GM21786 (cell line): ENCODE measurements at regions not wholly inside any gene's neighbourhood (a gene's known extent, or its start where the extent isn't known, plus 50 kb on each side); places are given as distances from the start of the nearest gene placed in this dataset.
A peak's percentile ranks its signal among the peaks of the same experiment; 100 is the strongest.
"Not testable (repeated sequence)": the region's sequence is repeated elsewhere in the genome, so short reads cannot be mapped to it uniquely, and the experiment has no call there.

ENCODE experiments used
- ATAC-seq: cut with Tn5 transposase; IDR thresholded peaks from one replicate; pipeline ENCODE4 v1.9.1; 2021; ENCODE audit not compliant: unreplicated experiment

DNA sequence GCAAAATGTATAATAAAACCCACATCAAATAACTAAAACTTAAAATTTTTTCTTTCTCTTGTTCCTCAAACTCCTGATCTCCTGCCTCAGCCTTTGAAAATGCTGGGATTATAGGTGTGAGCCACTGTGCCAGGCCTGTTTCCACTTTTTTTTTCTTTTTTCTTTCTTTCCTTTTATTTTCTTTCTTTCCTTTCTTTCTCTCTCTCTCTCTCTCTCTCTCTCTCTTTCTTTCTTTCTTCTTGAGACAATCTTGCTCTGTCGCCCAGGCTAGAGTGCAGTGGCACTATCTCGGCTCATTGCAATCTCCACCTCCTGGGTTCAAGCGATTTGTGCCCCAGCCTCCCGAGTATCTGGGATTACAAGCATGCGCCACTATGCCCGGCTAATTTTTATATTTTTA, 164.6 kb downstream of the OR2B2 start:
- no peak for ATAC-seq

DNA sequence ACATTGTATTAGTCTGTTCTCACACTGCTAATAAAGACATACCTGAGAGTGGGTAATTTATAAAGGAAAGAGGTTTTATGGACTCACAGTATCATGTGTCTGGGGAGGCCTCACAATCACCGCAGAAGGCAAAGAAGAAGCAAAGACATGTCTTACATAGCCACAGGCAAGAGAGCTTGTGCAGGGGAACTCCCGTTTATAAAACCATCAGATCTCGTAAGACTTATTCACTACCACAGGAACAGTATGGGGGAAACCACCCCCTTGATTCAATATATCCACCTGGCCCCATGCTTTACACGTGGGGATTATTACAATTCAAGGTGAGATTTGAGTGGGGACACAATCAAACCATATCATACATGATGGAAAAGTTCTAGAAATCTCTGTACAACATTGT, 165.3 kb downstream of the OR2B2 start:
- not testable (repeated sequence) for ATAC-seq

DNA sequence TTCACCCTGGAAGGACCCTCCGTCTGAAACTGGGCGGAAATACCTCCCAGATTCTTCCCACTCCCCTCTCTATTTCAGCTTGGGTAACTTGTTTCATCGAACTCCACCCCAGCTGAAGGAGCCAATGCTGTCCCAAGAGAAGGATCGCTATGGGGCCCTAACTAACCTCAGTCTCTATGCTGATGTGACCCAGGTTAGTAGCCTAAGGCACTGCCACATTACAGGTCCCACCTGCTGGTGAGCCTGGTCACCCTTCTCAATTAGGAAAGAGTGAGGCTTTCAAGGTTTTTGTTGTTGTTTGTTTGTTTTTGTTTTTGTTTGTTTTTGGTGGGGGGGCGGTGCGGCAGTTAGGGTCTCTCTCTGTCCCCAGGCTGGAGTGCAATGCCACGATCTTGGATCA, 168.4 kb downstream of the OR2B2 start:
- no peak for ATAC-seq

DNA sequence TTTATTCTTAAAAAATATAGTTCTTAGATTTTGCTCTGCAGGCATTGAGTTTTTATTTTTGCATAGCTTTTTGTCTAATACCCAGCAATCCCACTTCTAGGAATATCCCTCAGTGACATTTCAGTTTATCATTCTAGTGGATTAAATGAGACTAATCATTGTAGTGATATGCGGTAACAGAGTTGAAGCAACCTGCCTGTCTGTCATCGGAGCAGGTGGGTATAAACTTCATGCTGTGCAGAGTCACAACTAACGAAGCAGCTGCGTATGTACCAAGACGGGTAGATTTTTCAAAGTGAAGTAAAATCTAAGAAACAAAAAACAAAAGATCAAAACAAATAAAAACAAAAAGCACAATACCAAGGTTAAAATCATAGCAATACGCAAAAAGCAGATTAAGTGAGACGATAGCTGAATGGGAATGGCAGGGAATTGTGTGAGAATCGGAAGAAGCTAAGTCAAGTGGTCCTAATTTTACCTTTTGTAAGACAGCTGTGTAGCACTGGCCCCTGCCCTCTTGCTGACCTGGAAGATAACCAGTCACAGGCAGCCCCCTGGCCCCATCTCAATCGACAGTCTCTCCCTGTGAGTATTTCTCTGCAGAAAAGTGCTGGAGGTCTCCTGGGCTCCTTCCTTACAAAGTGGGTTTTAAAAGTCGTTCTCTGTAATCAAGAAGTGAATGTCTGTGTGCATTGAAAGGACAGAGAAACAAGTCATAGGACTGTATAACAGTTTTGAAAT, 169.2 kb downstream of the OR2B2 start:
- ATAC-seq = no peak

DNA sequence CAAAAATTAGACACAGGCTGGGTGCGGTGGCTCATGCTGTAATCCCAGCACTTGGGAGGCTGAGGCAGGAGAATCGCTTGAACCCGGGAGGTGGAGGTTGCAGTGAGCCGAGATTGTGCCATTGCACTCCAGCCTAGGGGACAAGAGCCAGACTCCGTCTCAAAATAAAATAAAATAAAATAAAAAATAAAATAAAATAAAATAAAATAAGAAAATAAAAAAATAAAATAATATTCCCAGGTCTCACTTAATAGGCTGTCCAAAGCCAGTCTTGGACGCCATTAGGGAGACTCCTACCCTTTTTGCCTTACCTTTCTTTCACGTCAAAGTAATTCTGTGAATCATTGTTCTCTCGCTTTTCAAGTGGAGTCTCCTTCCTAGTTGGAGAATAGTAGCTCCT, 172.3 kb downstream of the OR2B2 start:
- not testable (repeated sequence) for ATAC-seq

DNA sequence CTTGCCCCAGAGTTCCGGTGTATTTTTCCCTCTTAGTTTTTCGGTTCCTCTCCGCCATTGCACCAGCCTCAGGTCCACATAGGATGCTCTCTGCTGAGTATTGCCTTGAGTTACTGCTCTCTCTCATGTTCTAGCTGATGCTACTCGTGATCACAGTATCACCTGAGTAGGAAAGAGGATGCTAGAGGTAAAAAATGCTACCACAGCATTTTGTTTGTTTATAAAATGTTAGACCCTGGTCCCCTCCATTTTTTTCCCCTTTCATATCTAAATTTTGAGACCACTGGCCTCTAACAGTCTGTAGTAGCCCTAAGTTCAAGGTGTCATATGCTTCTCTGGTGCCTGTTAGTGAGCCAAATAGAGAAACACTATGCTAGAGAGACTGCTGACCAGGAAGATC, 175.5 kb downstream of the OR2B2 start:
- no peak for ATAC-seq

DNA sequence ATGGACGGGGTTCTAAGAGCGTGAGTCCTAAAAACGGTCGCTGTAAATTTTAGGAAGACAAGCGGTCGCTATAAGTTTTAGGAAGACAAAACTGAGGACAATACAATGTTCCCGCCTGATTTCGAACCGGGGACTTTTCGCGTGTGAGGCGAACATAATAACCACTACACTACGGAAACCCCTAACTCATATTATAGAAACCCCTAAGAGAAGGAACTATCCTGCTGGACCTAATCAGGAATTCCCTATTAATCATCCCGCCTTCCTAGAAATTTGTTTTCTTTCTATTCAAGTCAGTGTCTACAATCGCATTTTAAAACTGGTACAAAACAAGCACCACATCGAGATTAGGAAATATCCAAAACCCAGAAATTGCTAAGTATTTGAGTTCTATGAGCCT, 183.8 kb downstream of the OR2B2 start:
- ATAC-seq = no peak

DNA sequence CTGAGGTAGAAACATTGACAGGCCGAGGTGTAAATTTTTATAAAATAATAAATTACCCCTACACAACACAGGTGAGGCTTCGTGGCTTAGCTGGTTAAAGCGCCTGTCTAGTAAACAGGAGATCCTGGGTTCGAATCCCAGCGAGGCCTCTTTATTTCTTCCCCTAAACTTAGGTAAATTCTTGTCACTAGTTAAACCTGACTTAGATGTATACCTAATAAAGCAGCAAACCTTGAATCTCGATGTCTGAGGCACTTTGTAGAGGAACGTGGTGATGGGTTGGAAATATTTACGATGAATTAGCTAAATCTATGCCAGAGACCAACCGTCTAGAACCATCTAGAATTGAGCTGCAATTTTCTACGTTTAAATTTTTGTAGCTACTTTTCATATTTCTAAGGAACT, 185.6 kb downstream of the OR2B2 start:
- no peak for ATAC-seq

DNA sequence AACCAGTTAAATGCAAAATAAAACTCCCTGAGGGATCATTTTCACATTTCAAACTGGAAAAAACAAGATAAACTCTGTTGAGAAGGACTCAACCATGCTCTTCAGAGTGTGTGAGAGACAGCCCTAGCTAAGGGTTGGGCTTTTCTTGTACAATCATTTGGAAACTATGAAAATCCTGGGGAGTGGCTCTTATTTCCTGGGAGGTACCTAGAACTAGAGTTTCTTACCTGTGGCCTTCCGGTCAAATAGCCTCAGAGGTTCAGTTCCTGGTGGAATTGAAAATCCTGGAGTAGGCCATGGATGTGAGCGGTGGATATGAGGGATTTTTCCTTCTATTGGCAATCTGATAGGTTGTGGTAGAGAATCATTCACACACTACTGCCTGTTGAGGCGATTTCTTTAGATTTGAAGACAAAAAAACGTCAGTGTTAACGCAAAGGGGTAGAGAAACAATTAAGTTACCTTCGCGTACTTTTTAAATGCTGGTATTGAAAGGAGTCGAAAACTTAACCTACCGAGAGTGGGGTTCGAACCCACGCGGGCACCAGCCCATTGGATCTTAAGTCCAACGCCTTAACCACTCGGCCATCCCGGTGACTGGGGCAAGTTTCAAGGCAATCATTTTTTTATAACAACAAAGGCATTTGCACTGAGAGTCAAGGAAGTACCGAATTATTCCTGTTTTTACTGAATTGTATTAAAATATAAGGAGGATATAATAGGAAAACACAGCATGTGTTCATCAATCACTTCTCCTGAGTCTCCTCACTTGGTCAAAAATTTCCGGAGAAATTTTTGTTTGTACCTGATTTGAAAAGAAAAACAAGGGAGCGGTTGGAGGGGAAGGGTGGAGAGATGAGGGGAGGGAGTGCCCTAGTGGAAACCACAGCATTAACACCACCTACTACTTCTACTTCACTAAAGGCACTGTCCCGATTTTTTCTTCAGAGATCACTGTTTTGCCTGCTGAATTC, 191.3 kb downstream of the OR2B2 start:
- no peak for ATAC-seq

DNA sequence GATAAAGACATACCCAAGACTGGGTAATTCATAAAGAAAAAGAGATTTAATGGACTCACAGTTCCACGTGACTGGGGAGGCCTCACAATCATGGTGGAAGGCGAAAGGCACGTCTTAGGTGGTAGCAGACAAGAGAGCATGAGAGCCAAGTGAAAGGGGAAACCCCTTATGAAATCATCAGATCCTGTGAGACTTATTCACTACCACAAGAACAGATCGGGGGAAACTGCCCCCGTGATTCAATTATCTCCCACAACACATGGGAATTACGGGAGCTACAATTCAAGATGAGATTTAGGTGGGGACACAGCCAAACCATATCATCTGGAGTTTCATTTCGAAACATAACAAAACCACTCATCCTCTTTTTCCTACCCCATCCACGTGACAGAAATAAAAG, 193.2 kb downstream of the OR2B2 start:
- not testable (repeated sequence) for ATAC-seq

DNA sequence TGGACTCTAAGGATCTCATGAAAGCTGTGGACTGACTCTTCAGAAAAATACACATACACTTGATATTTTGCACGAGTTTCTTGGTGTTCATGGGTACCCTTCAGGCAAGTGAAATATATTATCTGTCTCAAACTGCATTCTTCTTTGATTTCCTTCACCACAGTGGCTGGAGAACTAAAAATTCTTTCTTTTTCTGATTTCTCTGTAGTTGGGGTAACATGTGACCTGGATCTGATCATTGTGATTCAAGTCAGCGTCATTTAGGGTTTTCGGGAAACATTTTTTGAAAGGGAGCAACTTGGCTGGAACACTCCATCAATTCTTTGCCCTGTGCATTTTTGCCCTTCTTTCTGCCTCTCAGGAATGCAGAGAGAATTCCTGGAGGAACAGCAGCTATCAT, 205.8 kb downstream of the OR2B2 start:
- ATAC-seq = no peak

DNA sequence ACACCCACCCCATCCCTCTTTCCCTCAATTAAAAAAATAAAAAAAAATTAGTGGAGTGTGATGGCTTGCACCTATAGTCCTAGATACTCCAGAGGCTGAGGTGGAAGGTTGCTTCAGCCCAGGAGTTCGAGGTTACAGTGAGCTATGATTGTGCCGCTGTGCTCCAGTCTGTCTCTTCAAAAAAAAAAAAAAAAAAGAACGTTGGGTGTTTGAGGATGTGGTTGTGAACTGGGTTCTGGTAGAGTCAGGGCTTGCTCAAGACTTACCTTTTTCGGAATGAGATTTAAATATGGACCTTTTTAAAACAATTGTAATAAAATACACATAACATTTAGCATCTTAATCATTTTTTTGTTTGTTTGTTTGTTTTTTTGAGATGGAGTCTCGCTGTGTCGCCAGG, 211.9 kb downstream of the OR2B2 start:
- no peak for ATAC-seq

DNA sequence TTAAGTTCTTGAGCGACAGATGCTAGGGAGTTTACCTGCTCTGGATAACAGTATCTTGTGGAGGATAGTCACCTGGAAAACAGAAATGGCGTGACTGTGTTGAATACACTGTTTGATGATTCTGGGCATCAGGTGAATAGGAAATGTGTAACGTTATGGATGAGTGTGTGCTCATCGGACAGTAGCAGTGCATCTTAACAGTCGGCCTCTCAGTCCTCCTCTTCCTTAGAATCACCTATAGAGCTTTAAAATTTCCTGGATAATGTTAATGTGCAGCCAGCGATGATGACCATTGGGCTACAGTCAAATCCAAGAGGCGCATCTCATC, 217.7 kb downstream of the OR2B2 start:
- no peak for ATAC-seq

DNA sequence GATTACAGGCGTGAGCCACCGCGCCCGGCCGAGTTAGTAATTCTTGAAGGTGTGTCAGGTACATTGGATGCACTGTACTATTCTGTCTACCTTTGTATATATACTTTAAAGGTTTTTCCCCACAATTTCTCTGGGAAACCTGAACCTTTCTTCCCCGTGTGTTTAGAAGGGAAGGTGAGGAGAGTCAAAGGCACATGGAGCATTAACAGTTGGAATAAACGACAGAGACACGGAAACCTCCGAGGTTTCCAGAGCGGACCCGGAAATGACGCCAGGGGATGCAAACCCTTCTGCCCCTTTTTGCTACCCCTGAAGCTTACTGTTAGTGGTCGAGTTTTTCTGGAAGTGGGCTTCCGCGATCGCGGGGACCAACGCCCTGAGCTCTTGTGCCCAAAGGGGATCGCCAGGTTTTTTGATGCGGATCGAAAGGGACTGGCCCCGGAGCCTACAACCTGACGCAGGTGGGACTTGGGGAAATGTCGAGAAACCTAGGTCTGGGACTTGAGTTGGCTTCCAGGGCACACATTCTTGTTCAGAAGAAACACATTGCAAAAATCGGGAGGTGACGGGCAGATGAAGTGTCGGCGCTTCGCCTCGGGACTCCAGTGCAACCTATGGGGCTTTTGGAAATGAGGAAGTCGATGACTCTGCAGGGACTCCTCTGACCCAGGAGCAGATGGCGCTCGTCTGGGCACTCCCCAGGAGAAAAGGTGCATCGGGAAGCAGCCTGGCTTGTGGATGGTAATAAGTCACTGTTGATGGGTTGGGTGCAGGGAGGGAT, 218.2 kb downstream of the OR2B2 start:
- ATAC-seq = no peak

DNA sequence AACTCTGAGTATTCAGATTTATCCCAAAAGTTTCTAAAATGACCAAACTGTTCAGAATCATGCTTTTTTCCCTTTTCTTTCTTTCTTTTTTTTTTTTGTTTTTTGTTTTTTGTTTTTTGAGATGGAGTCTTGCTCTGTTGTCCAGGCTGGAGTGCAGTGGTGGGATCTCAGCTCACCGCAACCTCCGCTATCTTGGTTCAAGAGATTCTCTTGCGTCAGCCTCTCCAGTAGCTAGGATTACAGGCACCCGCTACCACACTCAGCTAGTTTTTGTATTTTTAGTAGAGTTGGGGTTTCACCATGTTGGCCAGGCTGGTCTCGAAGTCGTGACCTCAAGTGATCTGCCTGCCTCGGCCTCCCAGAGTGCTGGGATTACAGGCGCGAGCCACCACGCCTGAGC, 219.2 kb upstream of the ZNF184 start:
- ATAC-seq = not testable (repeated sequence)

DNA sequence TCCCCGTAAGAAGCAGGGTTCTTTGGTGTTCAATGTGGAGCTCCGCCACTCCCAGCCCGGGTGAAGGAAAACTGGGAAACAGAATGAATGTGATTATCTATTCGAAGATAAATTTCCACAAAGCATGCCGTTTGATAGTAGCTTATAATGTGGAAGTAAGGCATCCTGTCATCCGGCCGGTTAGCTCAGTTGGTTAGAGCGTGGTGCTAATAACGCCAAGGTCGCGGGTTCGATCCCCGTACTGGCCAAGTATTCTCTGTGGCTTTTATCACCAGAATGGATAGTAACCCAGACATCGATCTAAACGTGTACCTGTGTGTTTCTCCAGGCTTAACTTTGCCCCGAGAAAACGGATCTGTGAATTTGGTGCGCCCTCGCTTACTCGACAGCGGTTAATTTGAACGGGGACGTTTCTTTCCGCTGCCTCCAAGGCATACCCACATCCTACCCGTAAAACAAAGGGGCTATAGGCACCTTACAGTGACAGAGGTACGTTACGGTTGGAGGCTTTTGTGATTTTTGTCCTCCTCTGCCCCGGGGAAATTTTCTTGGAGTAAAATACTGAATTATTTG, 215.2 kb upstream of the ZNF184 start:
- peak; percentile 59 for ATAC-seq

DNA sequence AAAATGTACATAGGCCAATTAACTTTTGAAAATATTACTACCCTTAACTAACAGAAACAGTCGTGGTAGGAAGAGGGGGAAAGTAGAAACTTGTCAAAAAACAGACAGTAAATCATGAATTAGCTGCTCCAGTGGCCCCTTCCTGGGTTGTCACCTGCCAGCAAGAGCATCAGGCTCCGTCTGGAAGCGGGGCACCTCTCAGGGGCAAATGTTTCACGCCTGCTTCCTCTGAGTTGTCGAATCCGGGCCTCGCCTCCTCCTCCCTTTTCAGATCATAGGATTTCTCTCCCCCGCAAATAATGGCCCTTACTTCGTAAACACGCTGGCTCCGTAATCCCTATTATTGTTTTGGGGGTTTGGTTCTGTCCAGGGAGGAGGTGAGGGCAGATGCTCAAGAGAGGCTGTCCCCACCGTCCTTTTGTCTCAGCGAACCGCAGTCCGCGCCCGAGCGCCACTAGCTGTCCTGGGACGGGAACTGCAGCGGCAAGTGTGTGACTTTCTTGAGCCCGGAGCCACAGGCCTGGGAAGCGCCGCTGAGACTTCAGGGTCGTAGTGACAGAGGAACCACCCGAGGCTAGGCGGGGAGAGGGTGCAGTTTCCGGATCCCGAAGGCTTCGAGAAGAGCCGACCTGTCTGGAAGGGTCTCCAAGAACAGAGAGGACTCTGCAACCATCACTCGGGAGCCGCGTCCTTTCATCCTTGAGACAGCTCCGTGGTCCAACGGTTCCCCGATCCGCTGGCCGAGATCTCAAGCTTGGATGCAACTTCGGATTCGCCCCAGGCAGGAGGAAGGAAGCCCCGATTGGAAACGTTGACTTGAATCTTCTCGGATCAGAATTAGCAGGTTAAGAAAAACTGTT, 214.5 kb upstream of the ZNF184 start:
- peak; percentile 67 for ATAC-seq

DNA sequence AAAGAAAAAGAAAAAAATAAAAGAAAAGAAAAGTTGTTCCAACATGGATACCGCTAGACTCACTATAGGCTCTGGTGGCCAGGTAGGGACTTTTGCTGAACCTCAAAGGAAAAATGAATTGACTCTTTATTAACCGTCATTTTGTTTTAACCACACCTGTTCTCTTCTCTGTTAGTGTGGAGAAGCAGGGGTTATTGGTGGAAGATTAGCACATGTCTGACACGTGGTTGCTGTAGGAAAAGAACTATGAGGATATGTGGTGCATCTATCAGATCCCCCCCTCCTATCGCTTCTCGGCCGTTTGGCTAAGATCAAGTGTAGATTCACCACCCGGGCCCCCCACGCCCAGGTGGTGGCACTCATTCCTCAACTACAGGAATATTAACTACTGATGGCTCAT, 212.4 kb upstream of the ZNF184 start:
- no peak for ATAC-seq

DNA sequence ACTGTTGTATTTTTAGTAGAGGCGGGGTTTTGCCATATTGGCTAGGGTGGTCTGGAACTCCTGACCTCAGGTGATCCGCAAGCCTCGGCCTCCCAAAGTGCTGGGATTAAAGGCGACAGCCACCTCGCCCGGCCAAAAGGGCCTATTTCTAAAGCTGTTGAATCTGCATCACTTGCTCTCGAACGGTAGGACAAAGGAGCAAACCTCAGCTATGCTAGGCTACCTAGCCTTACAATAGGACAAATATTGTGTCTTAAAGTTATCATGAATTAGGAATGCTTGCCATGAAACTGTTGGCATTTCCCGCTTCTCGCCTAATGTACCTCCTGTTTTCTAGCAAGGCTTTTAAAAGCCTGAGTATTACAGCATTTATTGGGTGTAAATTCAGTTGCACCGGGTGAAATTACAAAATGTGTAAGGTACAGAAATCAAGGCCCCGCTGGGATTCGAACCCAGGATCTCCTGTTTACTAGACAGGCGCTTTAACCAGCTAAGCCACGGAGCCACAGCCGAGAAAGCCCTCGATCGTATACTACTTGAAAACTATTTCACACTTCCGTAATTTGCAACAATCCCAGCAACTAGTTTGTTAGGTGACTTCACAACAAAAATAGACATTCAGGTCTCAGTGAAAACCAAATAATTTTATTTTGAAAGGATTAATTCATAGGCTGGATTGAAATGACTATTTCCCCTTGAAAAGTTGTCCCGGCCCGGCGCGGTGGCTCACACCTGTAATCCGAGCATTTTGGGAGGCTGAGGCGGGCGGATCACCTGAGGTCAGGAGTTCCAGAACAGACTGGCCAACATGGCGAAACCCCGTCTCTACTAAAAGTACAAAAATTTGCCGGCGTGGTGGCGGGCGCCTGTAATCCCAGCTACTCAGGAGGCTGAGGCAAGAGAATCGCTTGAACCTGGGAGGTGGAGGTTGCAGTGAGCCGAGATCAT, 211.6 kb upstream of the ZNF184 start:
- no peak for ATAC-seq
